ES-I3 (cell line): ENCODE measurements at regions not wholly inside any gene's neighbourhood (a gene's known extent, or its start where the extent isn't known, plus 50 kb on each side); places are given as distances from the start of the nearest gene placed in this dataset.

Experiments
- H3K36me3 ChIP-seq: 2 replicates; pipeline ENCODE4 v1.6.1; 2013; ENCODE audit warnings: mild to moderate bottlenecking, low read length, control low read depth, moderate library complexity; ENCODE audit not compliant: insufficient read depth
- H3K4me1 ChIP-seq: 2 replicates; pipeline ENCODE4 v1.6.1; 2013; ENCODE audit warnings: mild to moderate bottlenecking, control low read depth, low read length; ENCODE audit not compliant: insufficient read depth
- H3K9ac ChIP-seq: 2 replicates; pipeline ENCODE4 v1.6.1; 2013; ENCODE audit warnings: low read depth, mild to moderate bottlenecking, low read length, moderate library complexity
- H3K9me3 ChIP-seq: 2 replicates; pipeline ENCODE4 v1.6.1; 2013; ENCODE audit warnings: mild to moderate bottlenecking, low read length, moderate library complexity; ENCODE audit not compliant: control insufficient read depth, insufficient read depth

- Histone ChIP-seq H3K36me3 (no peaks in the 10 kb centered on the region; the same call in 1 of the 2 replicates), H3K4me1 (peaks cover 25% of the 10 kb centered on the region; the same call in 1 of the 2 replicates), H3K9me3 (no peaks in the 10 kb centered on the region), H3K9ac (no peak overlapping the region)
Observed at GRCh38 chr5:87954121-87954520, 314.5 kb downstream of the TMEM161B start.

- H3K4me1 ChIP-seq, result peaks cover 25% of the 10 kb centered on the region; the same call in 1 of the 2 replicates
- H3K36me3 ChIP-seq, result no peaks in the 10 kb centered on the region; the same call in 1 of the 2 replicates
- no peak overlapping the region for H3K9ac ChIP-seq
- H3K9me3 ChIP-seq, result no peaks in the 10 kb centered on the region
Observed at GRCh38 chr5:87951661-87952060, 317.0 kb downstream of the TMEM161B start.

DNA sequence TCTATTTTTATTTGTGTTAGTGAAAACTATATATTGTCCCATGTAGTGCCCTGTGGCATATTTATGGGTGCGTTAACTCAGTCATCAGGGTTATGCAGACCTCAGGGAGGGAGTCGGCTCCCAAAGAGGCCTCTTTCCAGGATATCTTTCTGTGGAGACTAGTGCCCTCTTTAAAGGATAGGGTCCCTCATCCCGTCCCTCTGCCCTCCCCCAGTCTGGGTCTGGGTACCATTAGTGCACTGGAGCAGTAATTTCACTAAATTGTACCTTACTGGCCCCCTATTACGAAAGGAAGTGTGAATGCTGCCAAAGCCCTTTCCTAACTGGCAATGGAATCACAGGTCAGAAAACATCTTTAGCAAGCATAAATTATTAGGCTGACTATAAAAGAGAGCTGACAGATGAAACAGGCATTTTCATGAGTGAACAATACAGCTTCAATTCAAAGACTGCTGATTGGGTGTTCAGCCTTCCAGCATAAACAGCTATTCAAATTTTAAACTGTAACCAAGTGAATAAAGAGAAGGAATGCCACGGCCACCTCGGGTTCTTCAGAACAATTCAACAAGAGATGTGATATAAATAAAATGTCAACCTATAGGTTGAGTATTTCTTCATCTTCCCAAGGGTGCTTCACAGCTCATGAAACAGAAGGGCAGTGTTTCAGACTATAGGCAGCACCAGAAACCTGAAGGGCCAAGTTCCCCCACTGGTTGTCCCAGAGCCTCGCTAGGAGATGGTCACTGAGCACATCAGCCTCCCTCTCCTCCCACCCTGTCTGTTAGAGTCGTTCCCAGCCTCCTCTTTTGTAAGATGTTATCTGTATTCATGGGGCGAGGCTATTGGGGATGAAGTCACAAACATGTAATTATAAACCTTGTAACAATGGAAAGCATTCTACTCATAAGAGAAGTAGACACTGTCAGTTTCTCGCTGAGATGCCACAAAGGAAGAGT, 318.7 kb downstream of the TMEM161B start:
- peaks cover 30% of the 10 kb centered on the region; the same call in 1 of the 2 replicates for H3K4me1 ChIP-seq
- no peaks in the 10 kb centered on the region; the same call in 1 of the 2 replicates for H3K36me3 ChIP-seq
- H3K9ac ChIP-seq, result no peak overlapping the region
- no peaks in the 10 kb centered on the region for H3K9me3 ChIP-seq

DNA sequence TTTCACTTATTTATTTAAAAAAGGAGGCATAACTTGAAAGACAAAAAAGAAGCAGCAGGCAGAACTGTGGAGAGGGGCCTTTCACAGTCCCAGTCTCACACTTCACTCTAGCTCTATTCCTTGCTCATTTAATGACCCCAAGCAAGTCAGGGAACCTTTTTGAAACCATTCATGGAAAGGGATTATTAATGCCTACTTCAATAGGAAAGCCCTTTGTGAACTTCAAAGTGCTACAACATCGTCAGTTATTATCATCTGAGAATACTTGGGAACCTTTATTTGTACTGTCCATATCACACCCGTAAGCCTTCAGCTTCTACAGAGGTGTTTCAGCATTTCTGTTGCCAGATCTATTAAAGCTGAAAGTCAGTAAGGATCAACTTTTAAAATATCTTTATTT, 320.2 kb downstream of the TMEM161B start:
- H3K36me3 ChIP-seq, result no peaks in the 10 kb centered on the region
- H3K4me1 ChIP-seq, result peaks cover 25% of the 10 kb centered on the region
- H3K9ac ChIP-seq, result no peak overlapping the region
- no peaks in the 10 kb centered on the region for H3K9me3 ChIP-seq

DNA sequence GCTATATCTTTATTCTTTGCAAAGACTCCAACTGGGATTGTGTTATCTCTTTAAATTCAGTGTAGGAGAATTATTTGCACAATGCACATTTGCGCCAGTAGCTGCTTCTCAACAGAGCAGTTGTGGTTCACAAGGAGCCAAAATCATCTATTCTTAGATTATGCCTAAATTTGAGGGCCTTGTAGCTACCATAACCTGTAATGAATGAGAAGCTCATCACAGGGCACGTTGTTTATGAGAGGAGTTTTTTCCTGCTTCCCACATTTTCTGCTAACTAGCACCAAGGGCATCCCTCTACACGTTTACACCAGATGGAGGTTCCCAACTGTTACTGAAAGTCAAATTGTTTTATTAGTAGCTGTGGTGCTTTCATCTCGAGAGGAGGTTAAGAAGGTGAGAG, 322.4 kb downstream of the TMEM161B start:
- H3K36me3 ChIP-seq, result no peaks in the 10 kb centered on the region
- no peaks in the 10 kb centered on the region for H3K9me3 ChIP-seq
- H3K4me1 ChIP-seq, result peaks cover 16% of the 10 kb centered on the region
- H3K9ac ChIP-seq, result no peak overlapping the region

DNA sequence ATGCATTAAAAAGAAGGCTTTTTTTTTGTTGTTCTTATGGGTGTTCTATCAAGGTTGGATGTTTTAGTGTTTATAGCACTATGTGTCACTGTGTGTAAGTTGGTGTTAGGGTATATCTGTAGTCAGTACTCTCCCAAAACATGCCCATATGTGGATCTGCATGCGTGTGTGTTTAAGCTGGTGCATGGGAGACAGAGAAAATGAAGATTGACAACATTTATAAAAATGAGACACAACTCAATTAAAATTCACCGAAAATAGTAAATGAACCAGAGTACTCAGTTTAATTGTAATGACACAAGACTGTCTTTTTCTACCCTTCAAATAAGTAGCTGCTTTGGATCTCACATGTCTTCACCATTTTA, 323.4 kb downstream of the TMEM161B start:
- peaks cover 12% of the 10 kb centered on the region for H3K4me1 ChIP-seq

GRCh38 chr5:87944553-87945285, 323.9 kb downstream of the TMEM161B start:
- Histone ChIP-seq H3K4me1 (peaks cover 12% of the 10 kb centered on the region), H3K36me3 (no peaks in the 10 kb centered on the region), H3K9me3 (no peaks in the 10 kb centered on the region), H3K9ac (no peak overlapping the region)

More for the DNA sequence above, 323.4 kb downstream of the TMEM161B start:
- no peak overlapping the region for H3K9ac ChIP-seq
- no peaks in the 10 kb centered on the region for H3K9me3 ChIP-seq
- H3K36me3 ChIP-seq, result no peaks in the 10 kb centered on the region

GRCh38 chr5:87940775-87941174, 327.9 kb downstream of the TMEM161B start:
- Histone ChIP-seq H3K36me3 (no peaks in the 10 kb centered on the region), H3K4me1 (peaks cover 12% of the 10 kb centered on the region), H3K9me3 (no peaks in the 10 kb centered on the region), H3K9ac (no peak overlapping the region)

- peaks cover 3% of the 10 kb centered on the region; the same call in 1 of the 2 replicates for H3K4me1 ChIP-seq
- no peaks in the 10 kb centered on the region for H3K36me3 ChIP-seq
- no peaks in the 10 kb centered on the region for H3K9me3 ChIP-seq
- H3K9ac ChIP-seq, result no peak overlapping the region
Observed at GRCh38 chr5:87936667-87937066, 332.0 kb downstream of the TMEM161B start.

GRCh38 chr5:87924436-87924835, 344.2 kb downstream of the TMEM161B start:
- H3K9me3 ChIP-seq, result no peaks in the 10 kb centered on the region
- H3K9ac ChIP-seq, result no peak overlapping the region
- no peaks in the 10 kb centered on the region for H3K4me1 ChIP-seq
- no peaks in the 10 kb centered on the region for H3K36me3 ChIP-seq

DNA sequence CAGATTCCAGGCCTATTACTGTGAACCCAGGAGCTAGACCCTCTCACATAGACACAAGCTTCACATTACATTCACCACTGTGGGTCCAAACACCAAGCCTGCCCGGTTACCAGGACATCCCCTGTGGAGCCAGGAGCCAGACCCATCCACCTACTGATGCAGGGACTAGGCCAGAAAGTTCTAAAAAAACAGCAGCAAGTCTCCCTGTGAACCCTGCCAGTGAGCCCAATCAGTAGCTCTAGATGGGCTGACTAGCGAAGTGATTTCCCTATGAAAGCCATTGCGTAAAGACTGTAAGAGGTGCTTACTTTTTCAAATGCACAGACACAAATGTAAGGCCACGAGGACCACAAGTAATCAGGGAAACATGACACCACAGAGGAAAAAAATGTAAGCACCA, 352.3 kb downstream of the TMEM161B start:
- Histone ChIP-seq H3K9ac (no peak overlapping the region), H3K36me3 (no peaks in the 10 kb centered on the region), H3K4me1 (0 out of 2 replicates have a peak, but pooled peaks cover 4% of the 10 kb centered on the region), H3K9me3 (no peaks in the 10 kb centered on the region; the same call in 1 of the 2 replicates)

DNA sequence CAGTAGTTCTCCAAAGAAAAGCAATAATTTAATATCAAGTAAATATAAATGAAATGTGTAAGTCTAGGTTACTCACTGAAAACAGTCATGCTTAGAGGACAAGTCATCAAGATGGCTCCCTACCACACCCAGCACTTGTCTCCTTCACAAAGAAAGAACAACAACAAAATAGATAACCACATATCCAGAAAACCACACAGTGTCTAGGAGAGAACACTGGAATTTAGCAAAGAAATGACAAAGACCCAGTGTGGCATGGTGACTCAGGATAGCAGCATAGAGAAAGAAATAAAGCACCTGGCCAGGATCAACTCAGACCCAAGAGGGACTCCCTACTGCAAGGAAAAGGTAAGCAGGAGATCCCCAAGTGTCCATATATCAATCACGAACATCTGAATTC, 356.2 kb downstream of the TMEM161B start:
- Histone ChIP-seq H3K9me3 (no peaks in the 10 kb centered on the region; the same call in 1 of the 2 replicates), H3K36me3 (no peaks in the 10 kb centered on the region), H3K4me1 (peaks cover 16% of the 10 kb centered on the region), H3K9ac (no peak overlapping the region)

GRCh38 chr5:87909382-87909781, 359.3 kb downstream of the TMEM161B start:
- Histone ChIP-seq H3K9me3 (no peaks in the 10 kb centered on the region; the same call in 1 of the 2 replicates), H3K36me3 (no peaks in the 10 kb centered on the region), H3K9ac (no peak overlapping the region), H3K4me1 (peaks cover 11% of the 10 kb centered on the region)

GRCh38 chr5:87906962-87907361, 361.7 kb downstream of the TMEM161B start:
- no peak overlapping the region for H3K9ac ChIP-seq
- H3K4me1 ChIP-seq, result peaks cover 11% of the 10 kb centered on the region
- H3K36me3 ChIP-seq, result no peaks in the 10 kb centered on the region
- H3K9me3 ChIP-seq, result no peaks in the 10 kb centered on the region
